ENCODE measurements at regions not wholly inside any gene's neighbourhood (a gene's known extent, or its start where the extent isn't known, plus 50 kb on each side); places are given as distances from the start of the nearest gene placed in this dataset.

- no peak overlapping the region for H3K9ac ChIP-seq
- no peak overlapping the region for H3K4me3 ChIP-seq (ENCODE audit: low read depth in 2 of 2, low read length in 1 of 2)
- no peaks in the 10 kb centered on the region for H3K9me3 ChIP-seq
- ChIA-PET CTCF (no interaction called here), POLR2A (no interaction called here)
- no peak for DNase-seq
- H3K27me3 ChIP-seq (ENCODE audit: insufficient read depth): no peaks in the 10 kb centered on the region
- WGBS (ENCODE audit: low lambda C conversion rate): 61% methylated on average over 4 of the region's 4 CpGs
- H4K20me1 ChIP-seq (ENCODE audit: insufficient read depth): no peaks in the 10 kb centered on the region
- H3K4me2 ChIP-seq: no peak overlapping the region
- H3K4me1 ChIP-seq (ENCODE audit: control insufficient read depth in 1 of 2, insufficient read depth in 2 of 2, low read depth in 1 of 2, low read length in 1 of 2): no peaks in the 10 kb centered on the region
- no peaks in the 10 kb centered on the region for H3K36me3 ChIP-seq (replicated peaks in 1 of 2; ENCODE audit: control insufficient read depth in 1 of 2, insufficient read depth in 2 of 2, low read length in 1 of 2)
- no peaks in the 10 kb centered on the region for H3K9me2 ChIP-seq
- no peak overlapping the region for H2AFZ ChIP-seq (ENCODE audit: low read depth)
- no peak overlapping the region for H3K27ac ChIP-seq (ENCODE audit: low read depth in 2 of 2, low read length in 1 of 2)
- TF ChIP-seq REST (IDR thresholded peaks at IDR 0.05; ENCODE audit: low read depth, low read length) (no peak), RAD21 (IDR thresholded peaks at IDR 0.05; ENCODE audit: low read length) (peak; percentile 40), NFIC (IDR thresholded peaks at IDR 0.05; ENCODE audit: borderline replicate concordance) (no peak), JUND (IDR thresholded peaks at IDR 0.05) (no peak), PBX3 (IDR thresholded peaks at IDR 0.05) (no peak), GATA2 (CRISPR knock-in tag; IDR thresholded peaks at IDR 0.05) (no peak), SMC3 (IDR thresholded peaks at IDR 0.05; ENCODE audit: low read depth, low read length) (peak; percentile 25; the same call in 1 of the 2 replicates), CTCF (IDR thresholded peaks at IDR 0.05) (peak; percentile 40), CHD2 (IDR thresholded peaks at IDR 0.05; ENCODE audit: low read length, partially characterized antibody) (no peak), NRF1 (IDR thresholded peaks at IDR 0.05; ENCODE audit: low read depth, low read length) (no peak)
- H3K79me2 ChIP-seq (ENCODE audit: insufficient read depth): no peaks in the 10 kb centered on the region
- no peaks in the 10 kb centered on the region for H3F3A ChIP-seq (replicated peaks; ENCODE audit: insufficient read depth)
These were observed 252.1 kb upstream of the TMCO5A start for GRCh38 chr15:37682304-37682703.

GRCh38 chr15:37691911-37692310, 242.5 kb upstream of the TMCO5A start:
- H2AFZ ChIP-seq (ENCODE audit: low read depth): no peak overlapping the region
- DNase-seq: no peak
- no peak overlapping the region for H3K9ac ChIP-seq
- H3F3A ChIP-seq (replicated peaks; ENCODE audit: insufficient read depth): no peaks in the 10 kb centered on the region
- ChIA-PET CTCF (no interaction called here), POLR2A (no interaction called here)
- 75% methylated on average over 4 of the region's 4 CpGs for WGBS (ENCODE audit: low lambda C conversion rate)
- no peaks in the 10 kb centered on the region for H3K27me3 ChIP-seq (ENCODE audit: insufficient read depth)
- H3K4me3 ChIP-seq (ENCODE audit: low read depth in 2 of 2, low read length in 1 of 2): no peak overlapping the region
- no peaks in the 10 kb centered on the region for H3K36me3 ChIP-seq (replicated peaks in 1 of 2; ENCODE audit: control insufficient read depth in 1 of 2, insufficient read depth in 2 of 2, low read length in 1 of 2)
- H3K4me2 ChIP-seq: no peak overlapping the region
- no peaks in the 10 kb centered on the region; a peak in 1 of 4 replicates for H3K4me1 ChIP-seq (ENCODE audit: control insufficient read depth in 1 of 2, insufficient read depth in 2 of 2, low read depth in 1 of 2, low read length in 1 of 2)
- no peak overlapping the region for H3K27ac ChIP-seq (ENCODE audit: low read depth in 2 of 2, low read length in 1 of 2)
- H4K20me1 ChIP-seq (ENCODE audit: insufficient read depth): no peaks in the 10 kb centered on the region
- H3K9me3 ChIP-seq: no peaks in the 10 kb centered on the region
- TF ChIP-seq RFX5 (IDR thresholded peaks at IDR 0.05; ENCODE audit: low read length) (no peak), REST (IDR thresholded peaks at IDR 0.05; ENCODE audit: low read depth, low read length) (no peak), SIN3A (IDR thresholded peaks at IDR 0.05; ENCODE audit: borderline replicate concordance, low read depth, low read length) (no peak), NRF1 (IDR thresholded peaks at IDR 0.05; ENCODE audit: low read depth, low read length) (no peak), RAD21 (IDR thresholded peaks at IDR 0.05; ENCODE audit: low read length) (no peak), RCOR1 (IDR thresholded peaks at IDR 0.05; ENCODE audit: low read length) (no peak)
- H3K9me2 ChIP-seq: no peaks in the 10 kb centered on the region
- H3K79me2 ChIP-seq (ENCODE audit: insufficient read depth): no peaks in the 10 kb centered on the region

Data from SK-N-SH (cell line).